ENCODE measurements at regions not wholly inside any gene's neighbourhood (a gene's known extent, or its start where the extent isn't known, plus 50 kb on each side); places are given as distances from the start of the nearest gene placed in this dataset.

DNA sequence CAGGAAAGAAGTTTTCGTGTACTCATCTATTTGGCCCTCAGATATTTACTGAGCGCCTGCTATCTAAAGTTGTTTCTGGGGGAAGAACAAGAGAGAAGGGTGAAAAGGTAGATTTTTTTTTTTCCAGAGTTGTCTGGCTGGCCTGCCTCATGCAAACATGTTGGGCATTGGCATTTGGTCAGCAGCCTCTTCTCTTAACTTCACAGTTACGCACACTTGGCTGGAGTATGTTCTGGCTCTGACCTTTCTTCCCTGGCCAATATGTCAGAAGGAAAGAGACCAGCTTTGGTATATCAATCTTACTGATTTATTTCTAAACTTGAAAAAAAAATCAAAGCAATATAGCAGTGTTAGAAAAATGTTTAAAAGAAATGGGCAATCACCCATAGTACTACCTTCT lies 54.2 kb upstream of the GRAMD1B start (continued):
- TF ChIP-seq, protein P1, sequence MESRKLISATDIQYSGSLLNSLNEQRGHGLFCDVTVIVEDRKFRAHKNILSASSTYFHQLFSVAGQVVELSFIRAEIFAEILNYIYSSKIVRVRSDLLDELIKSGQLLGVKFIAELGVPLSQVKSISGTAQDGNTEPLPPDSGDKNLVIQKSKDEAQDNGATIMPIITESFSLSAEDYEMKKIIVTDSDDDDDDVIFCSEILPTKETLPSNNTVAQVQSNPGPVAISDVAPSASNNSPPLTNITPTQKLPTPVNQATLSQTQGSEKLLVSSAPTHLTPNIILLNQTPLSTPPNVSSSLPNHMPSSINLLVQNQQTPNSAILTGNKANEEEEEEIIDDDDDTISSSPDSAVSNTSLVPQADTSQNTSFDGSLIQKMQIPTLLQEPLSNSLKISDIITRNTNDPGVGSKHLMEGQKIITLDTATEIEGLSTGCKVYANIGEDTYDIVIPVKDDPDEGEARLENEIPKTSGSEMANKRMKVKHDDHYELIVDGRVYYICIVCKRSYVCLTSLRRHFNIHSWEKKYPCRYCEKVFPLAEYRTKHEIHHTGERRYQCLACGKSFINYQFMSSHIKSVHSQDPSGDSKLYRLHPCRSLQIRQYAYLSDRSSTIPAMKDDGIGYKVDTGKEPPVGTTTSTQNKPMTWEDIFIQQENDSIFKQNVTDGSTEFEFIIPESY (CRISPR knock-in tag; IDR thresholded peaks at IDR 0.05), result no peak
- TF ChIP-seq ZNF383 (CRISPR knock-in tag; IDR thresholded peaks at IDR 0.05; ENCODE audit: borderline replicate concordance), result no peak
- TF ChIP-seq ZNF709 (CRISPR knock-in tag; IDR thresholded peaks at IDR 0.05), result no peak

- Histone ChIP-seq H3K27me3 (ENCODE audit: control insufficient read depth in 1 of 2, insufficient read depth in 2 of 2, low read length in 2 of 2) (peaks cover 0 to 7% of the 10 kb centered on the region in 2 experiments; a peak in 2 of 5 replicates), H3K4me2 (ENCODE audit: low read depth, low read length) (no peak overlapping the region), H3K4me3 (replicated peaks in 1 of 3; ENCODE audit: insufficient read depth in 1 of 3, low read depth in 2 of 3, low read length in 3 of 3) (no peak overlapping the region), H3K79me2 (ENCODE audit: insufficient read depth, low read length) (no peaks in the 10 kb centered on the region), H3K9ac (ENCODE audit: insufficient read depth, low read depth, low read length) (no peak overlapping the region), H3K4me1 (ENCODE audit: insufficient read depth, low read length) (no peaks in the 10 kb centered on the region), H4K20me1 (ENCODE audit: insufficient read depth, low read length) (no peaks in the 10 kb centered on the region), H3K9me3 (ENCODE audit: low read length) (no peaks in the 10 kb centered on the region), H3K36me3 (replicated peaks in 1 of 2; ENCODE audit: control insufficient read depth in 1 of 2, insufficient read depth in 2 of 2, low read length in 2 of 2) (no peaks in the 10 kb centered on the region), H2AFZ (ENCODE audit: low read length) (no peak overlapping the region), H3K27ac (ENCODE audit: extremely low read length, insufficient read depth, low read length) (no peak overlapping the region)
- no peak for TF ChIP-seq ZNF687 (CRISPR knock-in tag; IDR thresholded peaks at IDR 0.05)
- no peak for TF ChIP-seq ETS1 (CRISPR knock-in tag; IDR thresholded peaks at IDR 0.05)
- TF ChIP-seq, protein P2, sequence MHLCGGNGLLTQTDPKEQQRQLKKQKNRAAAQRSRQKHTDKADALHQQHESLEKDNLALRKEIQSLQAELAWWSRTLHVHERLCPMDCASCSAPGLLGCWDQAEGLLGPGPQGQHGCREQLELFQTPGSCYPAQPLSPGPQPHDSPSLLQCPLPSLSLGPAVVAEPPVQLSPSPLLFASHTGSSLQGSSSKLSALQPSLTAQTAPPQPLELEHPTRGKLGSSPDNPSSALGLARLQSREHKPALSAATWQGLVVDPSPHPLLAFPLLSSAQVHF (CRISPR knock-in tag; IDR thresholded peaks at IDR 0.05), result no peak
- no peak for TF ChIP-seq FOXP1 (IDR thresholded peaks at IDR 0.05)
- TF ChIP-seq FOXP1 (CRISPR knock-in tag; IDR thresholded peaks at IDR 0.05), result no peak
- no peak for TF ChIP-seq HOXA5 (CRISPR knock-in tag; IDR thresholded peaks at IDR 0.05)
- no peak for TF ChIP-seq ZNF432 (CRISPR knock-in tag; IDR thresholded peaks at IDR 0.05; ENCODE audit: borderline replicate concordance)
- no peak for TF ChIP-seq MTA3 (CRISPR knock-in tag; IDR thresholded peaks at IDR 0.05)
- TF ChIP-seq, protein P3, sequence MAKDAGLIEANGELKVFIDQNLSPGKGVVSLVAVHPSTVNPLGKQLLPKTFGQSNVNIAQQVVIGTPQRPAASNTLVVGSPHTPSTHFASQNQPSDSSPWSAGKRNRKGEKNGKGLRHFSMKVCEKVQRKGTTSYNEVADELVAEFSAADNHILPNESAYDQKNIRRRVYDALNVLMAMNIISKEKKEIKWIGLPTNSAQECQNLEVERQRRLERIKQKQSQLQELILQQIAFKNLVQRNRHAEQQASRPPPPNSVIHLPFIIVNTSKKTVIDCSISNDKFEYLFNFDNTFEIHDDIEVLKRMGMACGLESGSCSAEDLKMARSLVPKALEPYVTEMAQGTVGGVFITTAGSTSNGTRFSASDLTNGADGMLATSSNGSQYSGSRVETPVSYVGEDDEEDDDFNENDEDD (CRISPR knock-in tag; IDR thresholded peaks at IDR 0.05; ENCODE audit: borderline replicate concordance), result no peak
- TF ChIP-seq DPF2 (CRISPR knock-in tag; IDR thresholded peaks at IDR 0.05; ENCODE audit: borderline replicate concordance, low read depth), result no peak
- POLR2A ChIA-PET, result no interaction called here
- CTCF ChIA-PET (ENCODE audit: low intra/inter-chr PET ratio, low total read pairs), result no interaction called here
- FAIRE-seq, result no peak
- intact Hi-C loops (cut with micrococcal nuclease; ENCODE audit: unreplicated experiment), result no loop called here
- WGBS (ENCODE audit: low lambda C conversion rate), result 22% methylated on average over 3 of the region's 5 CpGs
- BruUV-seq (replicated peaks), result no TSS peak
- in situ Hi-C loops (cut with HindIII; ENCODE audit: extremely low pct_ligation_motif_present, low pct_unique_long_range_greater_than_20kb), result no loop called here
- no peak for DNase-seq (ENCODE audit: low spot score)
- no peak for ATAC-seq
Observed at GRCh38 chr11:123374622-123374968, 55.5 kb upstream of the GRAMD1B start.

All from HepG2 (cell line).